Stimulated activated naive CD8-positive, alpha-beta T cell treated with anti-CD3 and anti-CD28 coated beads, Interleukin-15, Interleukin-2, amounts not matched to agents 100 ng/mL and 50 ng/mL, for 24 hours (primary cell): ENCODE measurements at regions not wholly inside any gene's neighbourhood (a gene's known extent, or its start where the extent isn't known, plus 50 kb on each side); places are given as distances from the start of the nearest gene placed in this dataset.

Experiments
- H3K27ac Mint-ChIP-seq: one replicate; pipeline ENCODE4 v1.8.0; 2021; ENCODE audit warnings: mild to moderate bottlenecking, mixed read lengths
- H3K27me3 Mint-ChIP-seq: one replicate; pipeline ENCODE4 v1.8.0; 2021; ENCODE audit warnings: mixed read lengths
- H3K36me3 Mint-ChIP-seq: one replicate; pipeline ENCODE4 v1.8.0; 2021; ENCODE audit warnings: low read depth, mixed read lengths
- H3K4me1 Mint-ChIP-seq: one replicate; pipeline ENCODE4 v1.8.0; 2021; ENCODE audit warnings: low read depth, mixed read lengths
- H3K4me3 Mint-ChIP-seq: one replicate; pipeline ENCODE4 v1.8.0; 2021; ENCODE audit warnings: mild to moderate bottlenecking, mixed read lengths
- H3K9me3 Mint-ChIP-seq: one replicate; pipeline ENCODE4 v1.8.0; 2021; ENCODE audit warnings: mixed read lengths

DNA sequence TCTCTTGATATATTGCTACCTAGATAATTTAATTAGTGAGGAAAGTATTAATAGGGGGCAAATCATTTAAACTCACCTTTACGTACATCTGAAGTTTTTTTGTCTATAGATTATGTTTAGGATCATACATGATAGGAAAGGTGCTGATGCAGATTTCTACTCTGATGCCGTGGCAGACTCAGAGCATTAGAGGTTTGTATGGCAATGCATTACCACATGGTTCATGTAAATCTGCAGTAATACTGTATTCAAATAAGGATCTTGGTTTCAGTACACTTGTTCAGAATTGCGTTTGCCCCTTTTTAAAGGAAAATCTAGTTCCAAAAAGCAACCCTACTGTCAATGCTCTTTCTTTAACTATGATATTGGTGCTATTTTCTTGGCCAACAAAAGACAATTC lies 288.3 kb downstream of the PTPRC start:
- no peak overlapping the region for H3K4me3 Mint-ChIP-seq
- H3K27ac Mint-ChIP-seq, result no peak overlapping the region
- peaks cover 70% of the 10 kb centered on the region for H3K4me1 Mint-ChIP-seq
- H3K9me3 Mint-ChIP-seq, result no peaks in the 10 kb centered on the region
- H3K36me3 Mint-ChIP-seq, result peaks cover 4% of the 10 kb centered on the region
- no peaks in the 10 kb centered on the region for H3K27me3 Mint-ChIP-seq

GRCh38 chr1:198929111-198929604 lies 290.3 kb downstream of the PTPRC start:
- Mint-ChIP-seq H3K36me3 (peaks cover 4% of the 10 kb centered on the region), H3K9me3 (no peaks in the 10 kb centered on the region), H3K27me3 (no peaks in the 10 kb centered on the region), H3K4me1 (peaks cover 67% of the 10 kb centered on the region), H3K4me3 (peak overlapping the region; percentile 56), H3K27ac (no peak overlapping the region)

- no peaks in the 10 kb centered on the region for H3K27me3 Mint-ChIP-seq
- peaks cover 4% of the 10 kb centered on the region for H3K36me3 Mint-ChIP-seq
- peaks cover 60% of the 10 kb centered on the region for H3K4me1 Mint-ChIP-seq
- peak overlapping the region; percentile 82 for H3K27ac Mint-ChIP-seq
- H3K9me3 Mint-ChIP-seq, result no peaks in the 10 kb centered on the region
- H3K4me3 Mint-ChIP-seq, result peak overlapping the region; percentile 71
These were observed 291.2 kb downstream of the PTPRC start for GRCh38 chr1:198929961-198930599.

DNA sequence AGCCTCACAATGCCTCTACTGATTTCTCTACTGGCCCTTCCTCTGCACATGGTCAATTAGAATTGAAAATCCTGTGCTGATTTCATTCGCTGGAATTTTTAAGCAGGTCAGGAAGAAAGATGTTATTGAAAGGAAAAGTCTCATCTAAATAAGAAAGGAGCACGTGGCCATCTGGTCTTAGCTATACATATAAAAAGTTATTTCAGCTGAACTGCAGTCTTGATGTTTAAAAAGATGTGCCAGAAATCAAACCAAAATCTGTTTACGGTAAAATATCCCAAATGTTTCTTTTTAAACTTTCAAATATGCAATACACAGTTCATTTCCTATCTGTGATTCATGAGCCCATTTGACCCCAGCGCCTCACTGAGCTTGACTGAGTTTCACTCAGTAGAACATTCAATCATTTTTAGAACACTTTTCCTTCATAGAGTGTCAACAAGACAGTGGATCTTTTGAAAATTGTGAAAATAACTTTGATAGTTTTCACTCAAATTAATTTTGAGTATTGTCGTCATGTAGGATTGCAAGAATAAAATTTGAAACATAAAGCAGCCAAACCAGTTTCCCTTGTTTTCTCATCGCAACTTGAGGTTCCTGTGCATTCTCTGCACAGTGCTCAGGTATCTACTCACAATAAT lies 293.6 kb downstream of the PTPRC start:
- no peaks in the 10 kb centered on the region for H3K36me3 Mint-ChIP-seq
- peak overlapping the region; percentile 85 for H3K27ac Mint-ChIP-seq
- peaks cover 40% of the 10 kb centered on the region for H3K4me1 Mint-ChIP-seq
- no peaks in the 10 kb centered on the region for H3K9me3 Mint-ChIP-seq
- no peaks in the 10 kb centered on the region for H3K27me3 Mint-ChIP-seq
- H3K4me3 Mint-ChIP-seq, result peak overlapping the region; percentile 86

DNA sequence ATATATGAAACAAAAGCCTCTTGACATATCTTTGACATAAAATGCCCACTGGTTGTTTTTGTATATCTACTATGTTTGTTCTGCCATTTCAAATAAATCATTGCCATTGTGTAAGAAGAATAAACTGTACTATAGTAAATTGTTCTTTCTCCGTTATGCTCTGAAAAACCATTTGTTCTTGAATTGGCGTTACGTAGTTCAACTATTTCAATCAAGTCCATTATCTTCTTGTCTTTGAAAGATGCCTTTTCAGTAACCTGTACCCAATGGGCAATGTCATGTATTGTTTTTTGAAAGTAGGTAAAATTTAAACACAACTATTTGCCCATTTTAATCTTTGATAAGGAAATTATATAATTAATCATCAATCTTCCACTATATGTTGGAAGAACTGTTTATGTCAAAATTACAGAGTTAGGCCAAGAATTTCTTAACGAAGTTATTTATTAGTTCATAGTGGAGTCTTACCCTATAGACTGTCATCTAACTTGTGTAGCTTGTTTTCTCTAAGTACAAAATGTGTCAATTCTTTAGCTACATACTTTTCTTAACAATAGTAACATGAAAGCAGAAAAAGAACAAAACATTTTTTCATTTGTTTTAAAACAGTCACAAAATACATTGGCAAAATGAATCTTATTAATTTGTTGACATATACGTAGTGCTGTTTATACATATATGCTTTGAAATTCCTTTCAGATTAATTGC lies 294.8 kb downstream of the PTPRC start:
- Mint-ChIP-seq H3K4me3 (no peak overlapping the region), H3K27me3 (no peaks in the 10 kb centered on the region), H3K9me3 (no peaks in the 10 kb centered on the region), H3K27ac (peak overlapping the region; percentile 50), H3K36me3 (no peaks in the 10 kb centered on the region), H3K4me1 (peaks cover 48% of the 10 kb centered on the region)

- Mint-ChIP-seq H3K9me3 (no peaks in the 10 kb centered on the region), H3K36me3 (no peaks in the 10 kb centered on the region), H3K27me3 (no peaks in the 10 kb centered on the region), H3K4me1 (peaks cover 45% of the 10 kb centered on the region), H3K4me3 (no peak overlapping the region), H3K27ac (no peak overlapping the region)
These were observed 295.6 kb downstream of the PTPRC start for GRCh38 chr1:198934426-198934825.

DNA sequence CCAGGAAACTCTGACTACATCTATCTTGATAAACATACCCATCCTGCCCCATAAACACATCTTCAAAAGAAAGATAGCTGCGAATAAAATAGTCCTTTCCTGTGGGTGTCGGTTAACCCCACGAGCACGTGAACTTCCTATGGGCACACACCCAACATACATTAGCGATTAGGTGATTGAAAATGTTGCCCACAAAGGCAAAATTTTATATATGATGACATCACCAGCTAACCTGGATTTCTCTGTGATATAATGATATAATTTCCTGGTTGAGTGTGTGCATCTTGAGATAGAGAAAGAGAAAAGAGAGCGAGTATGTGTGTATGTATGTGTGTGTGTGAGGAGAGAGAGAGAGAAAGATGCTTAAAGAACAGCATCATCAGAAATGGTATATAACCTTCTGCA lies 296.1 kb downstream of the PTPRC start:
- Mint-ChIP-seq H3K4me1 (peaks cover 40% of the 10 kb centered on the region), H3K27me3 (no peaks in the 10 kb centered on the region), H3K36me3 (no peaks in the 10 kb centered on the region)

GRCh38 chr1:198935306-198935921 lies 296.6 kb downstream of the PTPRC start:
- Mint-ChIP-seq H3K4me3 (no peak overlapping the region), H3K27ac (no peak overlapping the region), H3K4me1 (peaks cover 36% of the 10 kb centered on the region), H3K9me3 (peaks cover under 1% of the 10 kb centered on the region), H3K27me3 (no peaks in the 10 kb centered on the region), H3K36me3 (no peaks in the 10 kb centered on the region)

More for the DNA sequence above, 296.1 kb downstream of the PTPRC start:
- H3K27ac Mint-ChIP-seq, result no peak overlapping the region
- no peak overlapping the region for H3K4me3 Mint-ChIP-seq
- no peaks in the 10 kb centered on the region for H3K9me3 Mint-ChIP-seq

- H3K9me3 Mint-ChIP-seq, result peaks cover 8% of the 10 kb centered on the region
- no peaks in the 10 kb centered on the region for H3K27me3 Mint-ChIP-seq
- peaks cover 31% of the 10 kb centered on the region for H3K4me1 Mint-ChIP-seq
- H3K36me3 Mint-ChIP-seq, result peaks cover 4% of the 10 kb centered on the region
- H3K27ac Mint-ChIP-seq, result peak overlapping the region; percentile 84
- H3K4me3 Mint-ChIP-seq, result no peak overlapping the region
These were observed 297.7 kb downstream of the PTPRC start for GRCh38 chr1:198936371-198937083.

GRCh38 chr1:198937231-198938031 lies 298.6 kb downstream of the PTPRC start:
- Mint-ChIP-seq H3K9me3 (peaks cover 11% of the 10 kb centered on the region), H3K4me1 (peaks cover 28% of the 10 kb centered on the region), H3K4me3 (no peak overlapping the region), H3K36me3 (peaks cover 4% of the 10 kb centered on the region), H3K27me3 (no peaks in the 10 kb centered on the region), H3K27ac (peak overlapping the region; percentile 84)

- H3K4me1 Mint-ChIP-seq, result peaks cover 15% of the 10 kb centered on the region
- H3K27me3 Mint-ChIP-seq, result no peaks in the 10 kb centered on the region
- H3K4me3 Mint-ChIP-seq, result no peak overlapping the region
- no peak overlapping the region for H3K27ac Mint-ChIP-seq
- peaks cover 4% of the 10 kb centered on the region for H3K36me3 Mint-ChIP-seq
- H3K9me3 Mint-ChIP-seq, result peaks cover 11% of the 10 kb centered on the region
These were observed 300.4 kb downstream of the PTPRC start for GRCh38 chr1:198939286-198939685.

- H3K27ac Mint-ChIP-seq, result no peak overlapping the region
- peaks cover 11% of the 10 kb centered on the region for H3K9me3 Mint-ChIP-seq
- peaks cover 15% of the 10 kb centered on the region for H3K4me1 Mint-ChIP-seq
- H3K36me3 Mint-ChIP-seq, result peaks cover 4% of the 10 kb centered on the region
- no peak overlapping the region for H3K4me3 Mint-ChIP-seq
- H3K27me3 Mint-ChIP-seq, result no peaks in the 10 kb centered on the region
These were observed 301.1 kb downstream of the PTPRC start for GRCh38 chr1:198939956-198940355.

DNA sequence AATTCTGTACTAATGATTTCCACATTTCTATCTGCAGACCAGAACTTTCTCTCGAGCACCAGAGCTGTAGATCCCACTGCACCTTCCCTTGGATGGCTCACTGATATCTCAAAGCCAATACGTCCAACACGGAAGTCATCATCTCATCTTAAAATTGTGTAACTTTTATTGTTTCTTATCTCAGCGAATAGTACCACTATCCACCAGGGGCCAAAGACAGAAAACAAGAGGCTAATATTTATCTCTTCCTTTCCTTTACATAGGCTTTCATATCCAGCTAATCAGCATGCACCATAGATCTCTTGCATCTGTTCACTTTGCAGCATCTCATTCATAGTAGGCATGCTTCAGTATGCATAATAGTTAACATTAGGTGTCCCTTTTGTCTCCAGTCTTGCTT lies 303.6 kb downstream of the PTPRC start:
- Mint-ChIP-seq H3K4me3 (no peak overlapping the region), H3K36me3 (peaks cover 4% of the 10 kb centered on the region), H3K27me3 (no peaks in the 10 kb centered on the region), H3K4me1 (peaks cover 12% of the 10 kb centered on the region), H3K9me3 (peaks cover 11% of the 10 kb centered on the region), H3K27ac (no peak overlapping the region)
